Transverse colon (tissue), 3 donors: ENCODE measurements at regions not wholly inside any gene's neighbourhood (a gene's known extent, or its start where the extent isn't known, plus 50 kb on each side); places are given as distances from the start of the nearest gene placed in this dataset.

Experiments
- CTCF ChIP-seq, 5 experiments: fragments of 200-600 bp in 3 of 5; fragments of 450-650 bp in 2 of 5; sonication (generic) in 3 of 5; IDR thresholded peaks; 1 replicate in 2 of 5; 2 replicates in 3 of 5; pipeline ENCODE4 v1.5.1; 2016 to 2017; ENCODE audit warnings: antibody characterized with exemption in 5 of 5, inconsistent platforms in 3 of 5, mild to moderate bottlenecking in 2 of 5, moderate library complexity in 1 of 5
- EP300 ChIP-seq: sonication (generic); formaldehyde crosslinking; IDR thresholded peaks from one replicate; pipeline ENCODE4 v1.6.1; 2017; ENCODE audit warnings: antibody characterized with exemption, low read depth
- POLR2A ChIP-seq: fragments of 450-650 bp; IDR thresholded peaks from one replicate; pipeline ENCODE4 v1.6.1; 2016; ENCODE audit warnings: antibody characterized with exemption, mild to moderate bottlenecking, moderate library complexity

- TF ChIP-seq CTCF (IDR thresholded peaks at IDR 0.05) (no peak), POLR2A (no peak), EP300 (no peak)
Observed at GRCh38 chr5:143760131-143760505, 51.8 kb upstream of the HMHB1 start.
